Smooth muscle cell of the brain vasculature (primary cell): ENCODE measurements at regions not wholly inside any gene's neighbourhood (a gene's known extent, or its start where the extent isn't known, plus 50 kb on each side); places are given as distances from the start of the nearest gene placed in this dataset.

ENCODE experiments used
- DNase-seq: peaks from one replicate; pipeline ENCODE4 v3.0.0-alpha.2; 2012; ENCODE audit warnings: low read depth, low spot score

GRCh38 chr2:16321256-16321655, 344.4 kb downstream of the CYRIA start:
- no peak for DNase-seq

GRCh38 chr2:16320716-16321115, 344.9 kb downstream of the CYRIA start:
- DNase-seq = no peak

DNA sequence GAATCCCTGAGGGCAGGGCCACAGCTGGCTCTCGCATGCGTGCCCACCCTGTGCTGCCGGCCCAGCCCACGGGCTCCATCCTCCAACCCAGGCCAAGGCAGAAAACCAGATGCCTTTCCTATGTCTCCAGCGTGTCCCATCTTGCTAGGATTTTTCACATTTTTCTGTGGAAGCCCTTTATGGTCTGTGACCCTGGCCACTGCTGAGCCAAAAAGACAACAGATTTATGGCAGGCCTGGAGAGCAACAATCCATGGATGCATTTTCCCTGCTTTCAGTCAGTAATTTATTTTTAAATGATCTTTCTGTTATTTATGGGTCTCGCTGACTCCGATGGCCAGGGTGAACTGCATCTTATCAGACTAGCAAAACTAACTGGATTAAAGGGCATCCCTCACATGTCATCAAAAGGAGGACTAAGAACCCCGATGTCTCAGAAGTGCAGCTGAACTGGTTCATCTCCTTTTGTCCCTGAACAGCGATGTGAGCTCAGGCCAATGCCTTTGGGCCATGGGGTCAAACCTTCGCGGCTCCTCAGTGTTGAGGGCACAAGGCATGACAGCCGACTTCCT, 346.0 kb downstream of the CYRIA start:
- no peak for DNase-seq

DNA sequence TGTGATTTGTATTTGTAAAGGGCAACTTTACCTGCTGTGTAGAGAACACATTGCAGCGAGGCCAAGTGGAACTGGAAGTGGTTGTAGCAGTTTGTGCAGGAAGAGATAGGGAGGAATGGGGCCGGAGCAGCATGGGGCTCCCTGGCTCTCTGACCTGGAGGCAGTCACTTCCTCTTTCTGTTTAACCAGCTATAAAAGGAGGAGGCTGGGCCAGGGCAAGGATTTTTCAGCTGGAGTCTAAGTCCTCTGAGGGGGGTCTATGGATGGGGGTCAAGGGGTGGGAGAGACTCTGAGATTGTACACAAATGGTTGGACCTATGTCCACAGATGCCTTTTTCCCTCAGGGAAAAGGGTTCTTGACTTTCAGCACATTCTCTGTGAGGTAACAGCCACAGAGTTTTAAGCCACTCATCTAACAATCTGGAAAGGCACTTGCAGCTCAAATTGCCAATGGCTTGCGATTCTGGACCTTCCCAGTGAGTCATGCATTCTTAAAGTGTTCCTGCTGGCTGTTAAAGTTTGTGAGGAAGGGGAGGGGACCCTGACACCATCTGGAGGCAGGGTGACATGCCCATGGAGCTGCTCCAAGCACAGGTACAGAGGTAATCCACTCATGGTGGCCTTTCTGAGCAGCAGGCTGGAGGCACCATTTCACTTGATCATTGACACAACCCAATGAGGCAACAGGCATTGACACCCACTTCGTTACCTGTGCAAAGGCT, 347.0 kb downstream of the CYRIA start:
- no peak for DNase-seq

- no peak for DNase-seq
Observed at GRCh38 chr2:16318051-16318450, 347.6 kb downstream of the CYRIA start.

DNA sequence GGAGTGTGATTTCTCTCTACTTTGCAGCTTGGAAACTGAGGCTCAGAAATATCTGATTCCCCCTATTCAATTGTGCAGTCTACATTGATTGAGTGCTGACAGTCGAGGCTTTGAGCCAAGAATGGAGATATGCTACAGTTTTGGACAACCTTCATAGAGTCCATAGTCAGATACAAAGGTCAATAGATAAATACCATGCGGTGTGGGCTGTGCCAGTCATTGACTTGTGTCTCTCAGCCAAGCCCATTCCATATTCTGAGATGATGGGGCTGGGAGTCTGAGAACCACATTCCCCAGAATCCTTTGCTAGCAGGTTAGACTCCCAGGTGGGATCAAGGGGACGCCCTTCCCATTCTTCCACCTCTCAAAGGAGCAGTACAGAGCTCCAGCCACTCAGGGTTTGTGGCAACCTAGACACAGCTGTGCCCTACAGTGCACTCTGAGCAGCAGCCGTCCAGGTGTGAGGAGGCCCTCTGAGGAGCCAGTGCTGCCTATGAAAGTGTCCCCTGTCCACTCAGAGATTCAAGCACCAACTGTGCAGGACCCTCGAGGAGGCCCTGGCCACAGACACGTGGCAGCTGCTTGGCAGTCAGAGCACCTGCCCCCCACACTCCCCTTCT, 348.3 kb downstream of the CYRIA start:
- no peak for DNase-seq

DNA sequence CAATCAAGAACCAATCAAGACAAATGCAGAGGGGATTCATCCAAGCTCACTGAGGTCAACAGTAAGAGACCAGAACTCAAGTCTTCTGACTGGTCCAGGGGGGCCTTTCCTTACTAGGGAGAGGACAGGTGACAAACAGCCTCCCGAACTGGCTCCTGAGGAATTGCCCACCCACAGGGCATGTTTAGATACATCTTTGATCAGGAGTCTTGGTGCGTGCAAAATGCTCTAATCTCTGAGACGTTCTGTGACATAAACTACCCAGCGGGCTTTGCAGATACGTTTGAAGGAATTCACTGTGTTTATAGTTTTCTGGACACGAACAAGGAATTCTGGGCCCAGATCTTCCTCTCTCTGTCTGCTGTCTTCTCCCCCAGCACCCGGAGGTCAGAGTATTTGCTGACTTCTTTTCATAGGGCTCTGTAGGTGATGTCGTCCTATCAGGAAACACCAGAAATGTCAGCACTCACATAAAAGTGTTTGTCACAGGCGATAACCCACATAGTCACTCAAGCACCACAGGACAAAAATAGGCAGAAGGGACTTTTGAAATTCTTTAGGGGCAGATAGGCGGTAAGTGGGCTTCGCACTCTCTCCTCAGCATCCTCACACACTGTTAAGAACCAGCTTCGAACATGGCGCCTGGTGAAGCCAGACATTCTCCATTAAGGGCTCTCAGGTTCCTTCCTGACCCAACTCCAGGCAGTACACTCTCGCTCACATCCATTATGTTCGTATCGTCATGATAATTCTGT, 349.0 kb downstream of the CYRIA start:
- no peak for DNase-seq

DNA sequence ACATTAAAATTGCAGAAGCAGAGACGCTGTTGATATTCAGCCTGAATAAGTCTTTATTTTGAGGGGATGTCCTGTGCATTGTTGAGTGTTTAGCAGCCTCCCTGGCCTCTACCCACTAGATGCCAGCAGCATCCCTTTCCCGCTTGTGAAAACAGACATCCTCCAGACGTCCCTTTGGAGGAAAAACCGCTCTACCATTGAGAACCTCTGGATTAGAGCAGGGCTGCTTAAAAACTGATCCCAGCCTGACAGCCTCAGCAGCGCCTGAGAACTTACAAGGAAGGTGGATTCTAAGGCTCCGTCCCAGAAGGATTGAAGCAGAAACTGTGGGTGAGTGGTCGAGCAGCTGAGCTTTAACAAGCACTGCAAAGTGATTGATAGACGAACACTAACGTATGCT, 349.7 kb downstream of the CYRIA start:
- DNase-seq = no peak

- no peak for DNase-seq
Observed at GRCh38 chr2:16315458-16315835, 350.2 kb downstream of the CYRIA start.

- no peak for DNase-seq
Observed at GRCh38 chr2:16314691-16315457, 350.8 kb downstream of the CYRIA start.

DNA sequence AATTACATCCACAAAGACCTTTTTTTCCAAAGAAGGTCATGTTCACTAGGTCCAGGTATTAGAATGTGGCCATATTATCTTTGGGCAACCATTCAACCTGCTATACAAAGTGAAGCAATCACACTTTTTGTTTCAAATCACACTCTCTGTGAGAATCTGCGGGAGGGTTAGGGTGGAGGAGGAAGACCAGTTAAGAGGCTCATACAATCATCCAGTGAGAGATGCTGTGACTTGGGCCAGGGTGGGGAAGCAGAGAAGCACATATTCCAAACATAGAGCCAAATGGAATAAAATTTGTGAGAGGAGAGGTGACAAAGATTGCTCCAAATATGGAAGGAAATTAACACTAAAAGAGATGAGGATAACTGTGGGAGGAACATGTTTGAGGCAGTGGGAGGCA, 351.6 kb downstream of the CYRIA start:
- DNase-seq = no peak

- DNase-seq = no peak
Observed at GRCh38 chr2:16313235-16313975, 352.2 kb downstream of the CYRIA start.

GRCh38 chr2:16312771-16313170, 352.9 kb downstream of the CYRIA start:
- DNase-seq = no peak

DNA sequence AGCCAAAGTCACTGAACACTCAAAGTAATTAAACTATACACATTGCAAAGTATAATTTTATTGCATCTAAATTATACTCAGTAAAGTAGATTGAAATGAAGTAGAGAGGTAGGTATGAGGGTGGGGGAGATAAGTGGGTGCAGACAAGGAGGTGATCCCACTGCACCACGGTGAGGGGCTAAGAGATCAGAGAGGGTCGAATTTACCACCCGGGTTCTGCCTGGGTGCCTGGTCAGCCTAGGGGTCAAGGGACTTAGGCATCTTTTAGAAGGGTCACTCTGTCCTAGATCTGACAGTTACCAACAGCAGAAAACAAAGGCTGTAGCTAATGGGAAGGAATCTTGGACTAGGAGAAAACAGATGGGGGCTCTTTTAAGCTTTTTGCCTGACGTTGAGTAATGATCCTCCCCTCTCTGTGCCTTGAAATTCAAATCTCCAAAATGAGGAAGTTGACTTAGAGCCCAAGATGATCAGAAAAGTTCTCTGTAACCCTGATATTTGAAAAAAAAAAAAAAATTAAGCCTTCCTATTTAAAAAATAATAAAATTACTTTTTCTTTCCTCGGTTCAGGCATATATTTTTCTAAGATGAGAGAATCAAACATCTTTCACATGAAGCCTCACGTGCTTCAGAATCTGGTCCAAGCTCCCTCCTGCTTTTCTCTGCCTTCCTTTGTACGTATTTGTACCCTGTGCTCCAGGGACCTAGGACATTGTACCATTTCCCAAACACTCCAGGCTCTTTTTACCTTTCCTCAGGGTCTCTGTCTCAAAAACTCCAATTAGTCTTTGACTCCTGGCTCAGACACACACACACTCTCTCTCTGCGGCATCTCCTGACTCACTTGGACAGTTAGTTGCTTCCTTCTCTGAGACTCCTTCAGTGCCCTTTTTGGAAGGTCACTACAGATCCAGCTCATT, 353.9 kb downstream of the CYRIA start:
- DNase-seq = no peak

DNA sequence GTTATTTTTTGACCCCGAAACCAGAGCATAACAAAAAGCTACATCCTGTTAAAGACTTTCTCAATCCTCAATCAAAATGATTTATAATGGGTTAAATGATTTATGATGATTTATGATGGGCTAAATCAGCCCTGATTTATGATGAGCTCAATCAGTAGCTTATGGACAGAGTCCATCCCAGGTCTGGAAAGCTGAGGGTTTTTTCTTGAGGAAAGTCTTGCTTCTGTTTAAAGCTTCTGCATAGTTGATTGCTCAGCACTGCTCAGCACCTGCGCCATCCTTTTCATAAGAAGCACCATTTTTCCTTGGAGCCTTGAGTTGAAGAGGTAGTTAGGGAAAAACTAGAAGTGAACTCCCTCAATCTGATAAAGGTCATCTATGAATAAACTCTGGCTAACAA, 356.8 kb downstream of the CYRIA start:
- no peak for DNase-seq

DNA sequence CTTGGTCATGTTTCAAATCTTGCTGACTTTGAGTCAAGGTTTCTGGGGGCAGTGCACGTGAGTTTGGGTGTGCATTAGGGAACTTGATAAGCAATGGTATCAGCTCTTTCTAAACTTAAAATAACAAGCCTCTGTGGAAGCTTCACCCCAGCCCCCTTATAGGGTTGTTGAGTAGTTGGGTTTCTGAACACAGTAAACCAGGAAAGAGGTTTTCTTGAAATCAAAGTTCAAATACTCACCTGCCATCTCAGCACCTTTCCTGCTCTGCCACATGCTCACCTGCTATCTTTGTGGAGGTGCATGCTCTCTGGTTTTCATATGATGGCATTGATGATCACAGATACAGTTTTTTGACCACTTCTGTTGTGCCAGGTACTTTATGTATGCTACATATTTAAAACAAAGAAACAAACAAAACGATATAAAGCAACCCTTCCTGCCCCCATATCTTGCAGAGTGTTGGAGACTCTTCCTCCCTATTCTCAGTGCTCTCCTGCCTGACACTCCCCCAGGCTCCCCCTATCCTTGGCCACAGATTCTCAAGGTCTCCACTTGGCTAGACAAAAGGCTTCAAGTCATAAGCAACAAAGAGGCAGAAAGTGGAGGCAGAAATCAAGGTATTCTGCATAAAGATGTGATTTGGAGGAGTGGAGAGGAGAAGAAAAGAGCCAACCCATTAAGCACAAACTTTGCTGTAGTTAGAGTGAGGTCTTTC, 360.6 kb downstream of the CYRIA start:
- no peak for DNase-seq

DNA sequence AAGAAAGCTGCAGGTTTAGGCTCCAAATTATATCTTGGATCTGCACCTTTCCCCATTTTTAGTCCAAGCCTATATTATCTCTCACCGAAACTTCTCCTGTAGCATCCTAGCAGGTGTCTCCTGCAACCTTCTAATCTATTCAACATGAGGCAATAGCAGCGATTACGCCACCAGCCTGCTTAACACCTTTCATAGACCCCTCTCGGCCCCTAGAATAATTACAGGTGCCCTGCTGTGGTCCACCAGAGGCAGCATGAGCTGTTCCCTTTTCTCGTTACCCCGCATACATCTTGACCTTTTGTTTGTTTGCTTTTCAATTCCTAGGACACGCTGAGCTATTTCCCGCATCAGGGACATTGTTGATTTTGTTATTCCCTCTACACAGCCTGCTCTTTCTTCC, 361.9 kb downstream of the CYRIA start:
- no peak for DNase-seq

DNA sequence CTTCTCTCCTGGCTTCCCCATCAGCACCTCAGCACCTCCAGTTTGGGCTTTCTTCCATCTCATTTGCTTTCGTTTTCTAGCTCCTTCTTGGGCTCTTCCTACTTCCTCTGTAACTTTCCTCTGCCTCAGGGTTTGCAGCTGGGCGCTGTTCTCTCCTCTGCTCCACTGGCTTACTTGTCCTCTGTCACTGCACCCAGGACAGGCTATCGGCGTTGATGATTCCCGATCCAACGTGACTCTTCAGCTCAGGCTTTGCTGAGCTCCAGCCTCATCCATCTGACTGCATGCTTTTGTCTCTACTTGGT, 362.4 kb downstream of the CYRIA start:
- no peak for DNase-seq

GRCh38 chr2:16302431-16303272, 362.3 kb downstream of the MYCN start:
- no peak for DNase-seq
